HEK293 (cell line): ENCODE measurements at regions not wholly inside any gene's neighbourhood (a gene's known extent, or its start where the extent isn't known, plus 50 kb on each side); places are given as distances from the start of the nearest gene placed in this dataset.

Experiments used
- SETDB1 ChIP-seq: IDR thresholded peaks from one replicate; pipeline ENCODE4 v1.6.1; 2017; ENCODE audit warnings: mild to moderate bottlenecking, low read length, moderate library complexity, mixed read lengths; ENCODE audit not compliant: insufficient read length
- YY1 ChIP-seq: fragments of 450-650 bp; formaldehyde crosslinking; IDR thresholded peaks from 2 replicates; pipeline ENCODE4 v1.5.1; 2018; ENCODE audit warnings: missing biosample characterization, missing genetic modification characterization
- ZNF473 ChIP-seq: fragments of 450-650 bp; formaldehyde crosslinking; IDR thresholded peaks from 2 replicates; pipeline ENCODE4 v1.5.1; 2017; ENCODE audit warnings: missing biosample characterization, missing genetic modification characterization
- ZNF521 ChIP-seq: fragments of 450-650 bp; formaldehyde crosslinking; IDR thresholded peaks from 2 replicates; pipeline ENCODE4 v1.5.1; 2017; ENCODE audit warnings: missing biosample characterization, mild to moderate bottlenecking, missing genetic modification characterization
- ZNF549 ChIP-seq: fragments of 450-650 bp; IDR thresholded peaks from 2 replicates; pipeline ENCODE4 v1.5.1; 2018; ENCODE audit warnings: missing biosample characterization, missing genetic modification characterization, mild to moderate bottlenecking, inconsistent platforms, moderate library complexity
- ZNF561 ChIP-seq: fragments of 450-650 bp; IDR thresholded peaks from 2 replicates; pipeline ENCODE4 v1.5.1; 2018; ENCODE audit warnings: missing biosample characterization, missing genetic modification characterization, borderline replicate concordance
- ZNF596 ChIP-seq: fragments of 450-650 bp; IDR thresholded peaks from 2 replicates; pipeline ENCODE4 v1.5.0; 2018; ENCODE audit warnings: missing biosample characterization, mild to moderate bottlenecking, missing genetic modification characterization, moderate library complexity
- TF ChIP-seq, protein P1 (sequence below): fragments of 450-650 bp; IDR thresholded peaks from 2 replicates; pipeline ENCODE4 v1.5.1; 2018; ENCODE audit warnings: missing biosample characterization, mild to moderate bottlenecking, missing genetic modification characterization
- TF ChIP-seq, protein P2 (sequence below): fragments of 450-650 bp; formaldehyde crosslinking; IDR thresholded peaks from 2 replicates; pipeline ENCODE4 v1.5.1; 2016; ENCODE audit warnings: missing biosample characterization, missing genetic modification characterization

DNA sequence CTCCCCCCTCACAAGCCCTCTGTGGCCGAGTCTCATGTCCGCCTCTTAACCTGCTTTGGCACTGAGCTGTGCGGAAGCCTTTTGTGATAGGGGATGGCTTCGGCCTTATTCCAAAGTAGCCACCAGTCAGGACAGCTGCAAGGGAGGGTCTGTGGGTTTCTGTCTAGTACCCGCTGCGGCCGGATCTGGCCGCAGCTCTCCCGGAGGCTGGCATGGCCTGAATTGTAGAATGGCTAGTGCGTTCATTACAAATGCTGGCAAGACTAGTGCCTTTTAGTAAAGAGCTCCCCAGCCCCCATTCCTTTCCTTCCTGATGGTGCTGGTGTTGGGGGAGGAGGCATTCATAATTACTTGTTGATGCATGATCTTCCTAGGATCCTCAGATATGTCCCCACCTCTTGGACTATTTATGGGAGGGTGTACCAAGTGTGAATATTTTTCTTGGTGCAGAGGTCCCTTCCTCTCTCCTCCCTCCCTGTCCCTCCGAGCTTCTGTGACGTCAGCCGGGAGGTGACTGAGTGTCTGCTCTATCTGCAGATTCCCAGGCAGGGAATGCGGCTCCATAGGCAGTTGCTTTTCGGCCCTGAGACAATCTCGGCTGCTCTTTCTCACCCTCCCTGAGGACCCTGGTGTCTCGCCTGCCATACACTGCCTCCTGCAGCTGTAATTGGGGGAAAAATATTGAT, 108.7 kb upstream of the E2F8 start:
- TF ChIP-seq SETDB1 = no peak
- TF ChIP-seq, protein P1, sequence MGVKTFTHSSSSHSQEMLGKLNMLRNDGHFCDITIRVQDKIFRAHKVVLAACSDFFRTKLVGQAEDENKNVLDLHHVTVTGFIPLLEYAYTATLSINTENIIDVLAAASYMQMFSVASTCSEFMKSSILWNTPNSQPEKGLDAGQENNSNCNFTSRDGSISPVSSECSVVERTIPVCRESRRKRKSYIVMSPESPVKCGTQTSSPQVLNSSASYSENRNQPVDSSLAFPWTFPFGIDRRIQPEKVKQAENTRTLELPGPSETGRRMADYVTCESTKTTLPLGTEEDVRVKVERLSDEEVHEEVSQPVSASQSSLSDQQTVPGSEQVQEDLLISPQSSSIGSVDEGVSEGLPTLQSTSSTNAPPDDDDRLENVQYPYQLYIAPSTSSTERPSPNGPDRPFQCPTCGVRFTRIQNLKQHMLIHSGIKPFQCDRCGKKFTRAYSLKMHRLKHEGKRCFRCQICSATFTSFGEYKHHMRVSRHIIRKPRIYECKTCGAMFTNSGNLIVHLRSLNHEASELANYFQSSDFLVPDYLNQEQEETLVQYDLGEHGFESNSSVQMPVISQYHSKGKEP (tag by site-specific recombination) = no peak
- TF ChIP-seq, protein P2, sequence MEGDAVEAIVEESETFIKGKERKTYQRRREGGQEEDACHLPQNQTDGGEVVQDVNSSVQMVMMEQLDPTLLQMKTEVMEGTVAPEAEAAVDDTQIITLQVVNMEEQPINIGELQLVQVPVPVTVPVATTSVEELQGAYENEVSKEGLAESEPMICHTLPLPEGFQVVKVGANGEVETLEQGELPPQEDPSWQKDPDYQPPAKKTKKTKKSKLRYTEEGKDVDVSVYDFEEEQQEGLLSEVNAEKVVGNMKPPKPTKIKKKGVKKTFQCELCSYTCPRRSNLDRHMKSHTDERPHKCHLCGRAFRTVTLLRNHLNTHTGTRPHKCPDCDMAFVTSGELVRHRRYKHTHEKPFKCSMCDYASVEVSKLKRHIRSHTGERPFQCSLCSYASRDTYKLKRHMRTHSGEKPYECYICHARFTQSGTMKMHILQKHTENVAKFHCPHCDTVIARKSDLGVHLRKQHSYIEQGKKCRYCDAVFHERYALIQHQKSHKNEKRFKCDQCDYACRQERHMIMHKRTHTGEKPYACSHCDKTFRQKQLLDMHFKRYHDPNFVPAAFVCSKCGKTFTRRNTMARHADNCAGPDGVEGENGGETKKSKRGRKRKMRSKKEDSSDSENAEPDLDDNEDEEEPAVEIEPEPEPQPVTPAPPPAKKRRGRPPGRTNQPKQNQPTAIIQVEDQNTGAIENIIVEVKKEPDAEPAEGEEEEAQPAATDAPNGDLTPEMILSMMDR (tag by site-specific recombination) = no peak
- TF ChIP-seq YY1 = no peak
- TF ChIP-seq ZNF596 (tag by site-specific recombination) = no peak
- TF ChIP-seq ZNF561 (tag by site-specific recombination) = no peak
- TF ChIP-seq ZNF473 = no peak
- no peak for TF ChIP-seq ZNF521 (tag by site-specific recombination)
- no peak for TF ChIP-seq ZNF549 (tag by site-specific recombination)
